ENCODE measurements at regions not wholly inside any gene's neighbourhood (a gene's known extent, or its start where the extent isn't known, plus 50 kb on each side); places are given as distances from the start of the nearest gene placed in this dataset.

- Mint-ChIP-seq H3K27me3 (no peaks in the 10 kb centered on the region), H3K27ac (no peak overlapping the region), H3K9me3 (peaks cover 2 to 26% (median 10%) of the 10 kb centered on the region in 5 donors), H3K36me3 (no peaks in the 10 kb centered on the region), H3K4me3 (no peak overlapping the region), H3K4me1 (no peaks in the 10 kb centered on the region)
- H3K27ac ChIP-seq (ENCODE audit: low read depth, low read length) = no peak overlapping the region
- no peaks in the 10 kb centered on the region for H3K27me3 ChIP-seq (ENCODE audit: insufficient read depth, low read length, poor library complexity, severe bottlenecking)
- DNase-seq = no peak
- H3K4me1 ChIP-seq (ENCODE audit: insufficient read depth, low read length) = no peaks in the 10 kb centered on the region
- no peak overlapping the region for H3K4me3 ChIP-seq (ENCODE audit: low read length)
- CTCF ChIA-PET = no interaction called here
- H3K9me3 ChIP-seq (ENCODE audit: low read length) = no peaks in the 10 kb centered on the region
- H3K36me3 ChIP-seq (ENCODE audit: insufficient read depth, low read length) = no peaks in the 10 kb centered on the region
- POLR2A ChIA-PET = no interaction called here
Measured at GRCh38 chr1:80722611-80723010, 1078.1 kb upstream of the ADGRL2 start.

GRCh38 chr1:80706526-80706925 lies 1094.2 kb upstream of the ADGRL2 start:
- no peaks in the 10 kb centered on the region for H3K36me3 ChIP-seq (ENCODE audit: insufficient read depth, low read length)
- ChIA-PET CTCF (no interaction called here), POLR2A (no interaction called here)
- Mint-ChIP-seq H3K4me1 (no peaks in the 10 kb centered on the region), H3K4me3 (no peak overlapping the region), H3K9me3 (peaks cover 1 to 37% (median 13%) of the 10 kb centered on the region in 5 donors), H3K36me3 (no peaks in the 10 kb centered on the region), H3K27ac (no peak overlapping the region), H3K27me3 (no peaks in the 10 kb centered on the region)
- no peaks in the 10 kb centered on the region for H3K4me1 ChIP-seq (ENCODE audit: insufficient read depth, low read length)
- H3K27ac ChIP-seq (ENCODE audit: low read depth, low read length) = no peak overlapping the region
- no peak overlapping the region for H3K4me3 ChIP-seq (ENCODE audit: low read length)
- no peak for DNase-seq
- H3K27me3 ChIP-seq (ENCODE audit: insufficient read depth, low read length, poor library complexity, severe bottlenecking) = no peaks in the 10 kb centered on the region
- no peaks in the 10 kb centered on the region for H3K9me3 ChIP-seq (ENCODE audit: low read length)

- H3K4me3 Mint-ChIP-seq = no peak overlapping the region
Measured at GRCh38 chr1:80678438-80678837, 1122.3 kb upstream of the ADGRL2 start.

GRCh38 chr1:80675454-80675853 lies 1125.3 kb upstream of the ADGRL2 start:
- no peak for DNase-seq
- no peaks in the 10 kb centered on the region for H3K36me3 Mint-ChIP-seq
- H3K4me3 Mint-ChIP-seq = no peak overlapping the region
- H3K27me3 Mint-ChIP-seq = no peaks in the 10 kb centered on the region
- H3K36me3 ChIP-seq (ENCODE audit: insufficient read depth, low read length) = no peaks in the 10 kb centered on the region
- H3K4me1 Mint-ChIP-seq = no peaks in the 10 kb centered on the region
- ChIA-PET CTCF (no interaction called here), POLR2A (no interaction called here)
- no peak overlapping the region for H3K27ac Mint-ChIP-seq
- H3K27ac ChIP-seq (ENCODE audit: low read depth, low read length) = no peak overlapping the region
- no peaks in the 10 kb centered on the region for H3K9me3 ChIP-seq (ENCODE audit: low read length)
- H3K4me3 ChIP-seq (ENCODE audit: low read length) = no peak overlapping the region
- H3K27me3 ChIP-seq (ENCODE audit: insufficient read depth, low read length, poor library complexity, severe bottlenecking) = no peaks in the 10 kb centered on the region
- peaks cover 6 to 67% (median 11%) of the 10 kb centered on the region in 5 donors for H3K9me3 Mint-ChIP-seq
- H3K4me1 ChIP-seq (ENCODE audit: insufficient read depth, low read length) = no peaks in the 10 kb centered on the region

More at GRCh38 chr1:80678438-80678837, 1122.3 kb upstream of the ADGRL2 start:
- no peaks in the 10 kb centered on the region for H3K27me3 ChIP-seq (ENCODE audit: insufficient read depth, low read length, poor library complexity, severe bottlenecking)
- H3K4me1 Mint-ChIP-seq = no peaks in the 10 kb centered on the region
- no peak overlapping the region for H3K27ac ChIP-seq (ENCODE audit: low read depth, low read length)
- no peaks in the 10 kb centered on the region for H3K36me3 ChIP-seq (ENCODE audit: insufficient read depth, low read length)
- no peaks in the 10 kb centered on the region for H3K36me3 Mint-ChIP-seq
- H3K4me3 ChIP-seq (ENCODE audit: low read length) = no peak overlapping the region
- H3K9me3 Mint-ChIP-seq = peaks cover 6 to 59% (median 15%) of the 10 kb centered on the region in 5 donors
- no peaks in the 10 kb centered on the region for H3K4me1 ChIP-seq (ENCODE audit: insufficient read depth, low read length)
- POLR2A ChIA-PET = no interaction called here
- no peaks in the 10 kb centered on the region for H3K9me3 ChIP-seq (ENCODE audit: low read length)
- H3K27me3 Mint-ChIP-seq = no peaks in the 10 kb centered on the region
- no peak for DNase-seq
- CTCF ChIA-PET = no interaction called here
- H3K27ac Mint-ChIP-seq = no peak overlapping the region

GRCh38 chr1:80673935-80674597 lies 1126.7 kb upstream of the ADGRL2 start:
- Histone ChIP-seq H3K4me1 (ENCODE audit: insufficient read depth, low read length) (no peaks in the 10 kb centered on the region), H3K9me3 (ENCODE audit: low read length) (no peaks in the 10 kb centered on the region), H3K27me3 (ENCODE audit: insufficient read depth, low read length, poor library complexity, severe bottlenecking) (no peaks in the 10 kb centered on the region), H3K36me3 (ENCODE audit: insufficient read depth, low read length) (no peaks in the 10 kb centered on the region), H3K4me3 (ENCODE audit: low read length) (no peak overlapping the region), H3K27ac (ENCODE audit: low read depth, low read length) (no peak overlapping the region)
- no peak for DNase-seq
- H3K27ac Mint-ChIP-seq = no peak overlapping the region
- H3K4me1 Mint-ChIP-seq = no peaks in the 10 kb centered on the region
- CTCF ChIA-PET = no interaction called here
- peaks cover 6 to 57% (median 9%) of the 10 kb centered on the region in 5 donors for H3K9me3 Mint-ChIP-seq
- H3K4me3 Mint-ChIP-seq = no peak overlapping the region
- POLR2A ChIA-PET = no interaction called here
- no peaks in the 10 kb centered on the region for H3K27me3 Mint-ChIP-seq
- H3K36me3 Mint-ChIP-seq = no peaks in the 10 kb centered on the region

GRCh38 chr1:80668372-80668771 lies 1132.4 kb upstream of the ADGRL2 start:
- no peak overlapping the region for H3K4me3 ChIP-seq (ENCODE audit: low read length)
- H3K27me3 ChIP-seq (ENCODE audit: insufficient read depth, low read length, poor library complexity, severe bottlenecking) = no peaks in the 10 kb centered on the region
- no peak overlapping the region for H3K27ac ChIP-seq (ENCODE audit: low read depth, low read length)
- no peaks in the 10 kb centered on the region for H3K4me1 Mint-ChIP-seq
- ChIA-PET POLR2A (no interaction called here), CTCF (no interaction called here)
- no peaks in the 10 kb centered on the region for H3K36me3 ChIP-seq (ENCODE audit: insufficient read depth, low read length)
- H3K4me1 ChIP-seq (ENCODE audit: insufficient read depth, low read length) = no peaks in the 10 kb centered on the region
- no peak overlapping the region for H3K27ac Mint-ChIP-seq
- H3K9me3 Mint-ChIP-seq = peaks cover 5 to 32% (median 6%) of the 10 kb centered on the region in 5 donors
- DNase-seq = no peak
- H3K9me3 ChIP-seq (ENCODE audit: low read length) = no peaks in the 10 kb centered on the region
- peaks cover 0 to 2% (median 0%) of the 10 kb centered on the region in 3 donors for H3K36me3 Mint-ChIP-seq
- no peaks in the 10 kb centered on the region for H3K27me3 Mint-ChIP-seq
- H3K4me3 Mint-ChIP-seq = no peak overlapping the region

- Mint-ChIP-seq H3K27ac (no peak overlapping the region), H3K4me1 (no peaks in the 10 kb centered on the region), H3K27me3 (no peaks in the 10 kb centered on the region), H3K4me3 (no peak overlapping the region), H3K9me3 (peaks cover 6 to 36% (median 11%) of the 10 kb centered on the region in 5 donors), H3K36me3 (peaks cover 0 to 2% (median 0%) of the 10 kb centered on the region in 3 donors)
- no peak for DNase-seq
- POLR2A ChIA-PET = no interaction called here
- CTCF ChIA-PET = no interaction called here
- no peaks in the 10 kb centered on the region for H3K27me3 ChIP-seq (ENCODE audit: insufficient read depth, low read length, poor library complexity, severe bottlenecking)
- H3K27ac ChIP-seq (ENCODE audit: low read depth, low read length) = no peak overlapping the region
- no peaks in the 10 kb centered on the region for H3K4me1 ChIP-seq (ENCODE audit: insufficient read depth, low read length)
- H3K36me3 ChIP-seq (ENCODE audit: insufficient read depth, low read length) = no peaks in the 10 kb centered on the region
- no peak overlapping the region for H3K4me3 ChIP-seq (ENCODE audit: low read length)
- H3K9me3 ChIP-seq (ENCODE audit: low read length) = no peaks in the 10 kb centered on the region
Measured at GRCh38 chr1:80666073-80666472, 1134.7 kb upstream of the ADGRL2 start.

GRCh38 chr1:80659161-80659560 lies 1141.6 kb upstream of the ADGRL2 start:
- Mint-ChIP-seq H3K4me3 (no peak overlapping the region), H3K4me1 (no peaks in the 10 kb centered on the region), H3K27ac (no peak overlapping the region), H3K27me3 (no peaks in the 10 kb centered on the region), H3K9me3 (peaks cover 5 to 40% (median 21%) of the 10 kb centered on the region in 5 donors), H3K36me3 (no peaks in the 10 kb centered on the region)
- no peaks in the 10 kb centered on the region for H3K36me3 ChIP-seq (ENCODE audit: insufficient read depth, low read length)
- DNase-seq = no peak
- H3K27me3 ChIP-seq (ENCODE audit: insufficient read depth, low read length, poor library complexity, severe bottlenecking) = no peaks in the 10 kb centered on the region
- no peaks in the 10 kb centered on the region for H3K4me1 ChIP-seq (ENCODE audit: insufficient read depth, low read length)
- no peak overlapping the region for H3K4me3 ChIP-seq (ENCODE audit: low read length)
- H3K9me3 ChIP-seq (ENCODE audit: low read length) = no peaks in the 10 kb centered on the region
- ChIA-PET POLR2A (no interaction called here), CTCF (no interaction called here)
- H3K27ac ChIP-seq (ENCODE audit: low read depth, low read length) = no peak overlapping the region

- CTCF ChIA-PET = no interaction called here
- H3K4me1 Mint-ChIP-seq = no peaks in the 10 kb centered on the region
- no peaks in the 10 kb centered on the region for H3K36me3 Mint-ChIP-seq
- POLR2A ChIA-PET = no interaction called here
- H3K4me1 ChIP-seq (ENCODE audit: insufficient read depth, low read length) = no peaks in the 10 kb centered on the region
- H3K4me3 ChIP-seq (ENCODE audit: low read length) = no peak overlapping the region
- no peaks in the 10 kb centered on the region for H3K36me3 ChIP-seq (ENCODE audit: insufficient read depth, low read length)
- H3K4me3 Mint-ChIP-seq = no peak overlapping the region
- H3K9me3 Mint-ChIP-seq = peaks cover 5 to 36% (median 21%) of the 10 kb centered on the region in 5 donors
- no peak overlapping the region for H3K27ac ChIP-seq (ENCODE audit: low read depth, low read length)
- H3K27me3 Mint-ChIP-seq = no peaks in the 10 kb centered on the region
- H3K27ac Mint-ChIP-seq = no peak overlapping the region
- H3K27me3 ChIP-seq (ENCODE audit: insufficient read depth, low read length, poor library complexity, severe bottlenecking) = no peaks in the 10 kb centered on the region
- no peaks in the 10 kb centered on the region for H3K9me3 ChIP-seq (ENCODE audit: low read length)
- no peak for DNase-seq
Measured at GRCh38 chr1:80657707-80658106, 1143.0 kb upstream of the ADGRL2 start.
